ENCODE measurements at regions not wholly inside any gene's neighbourhood (a gene's known extent, or its start where the extent isn't known, plus 50 kb on each side); places are given as distances from the start of the nearest gene placed in this dataset.

DNA sequence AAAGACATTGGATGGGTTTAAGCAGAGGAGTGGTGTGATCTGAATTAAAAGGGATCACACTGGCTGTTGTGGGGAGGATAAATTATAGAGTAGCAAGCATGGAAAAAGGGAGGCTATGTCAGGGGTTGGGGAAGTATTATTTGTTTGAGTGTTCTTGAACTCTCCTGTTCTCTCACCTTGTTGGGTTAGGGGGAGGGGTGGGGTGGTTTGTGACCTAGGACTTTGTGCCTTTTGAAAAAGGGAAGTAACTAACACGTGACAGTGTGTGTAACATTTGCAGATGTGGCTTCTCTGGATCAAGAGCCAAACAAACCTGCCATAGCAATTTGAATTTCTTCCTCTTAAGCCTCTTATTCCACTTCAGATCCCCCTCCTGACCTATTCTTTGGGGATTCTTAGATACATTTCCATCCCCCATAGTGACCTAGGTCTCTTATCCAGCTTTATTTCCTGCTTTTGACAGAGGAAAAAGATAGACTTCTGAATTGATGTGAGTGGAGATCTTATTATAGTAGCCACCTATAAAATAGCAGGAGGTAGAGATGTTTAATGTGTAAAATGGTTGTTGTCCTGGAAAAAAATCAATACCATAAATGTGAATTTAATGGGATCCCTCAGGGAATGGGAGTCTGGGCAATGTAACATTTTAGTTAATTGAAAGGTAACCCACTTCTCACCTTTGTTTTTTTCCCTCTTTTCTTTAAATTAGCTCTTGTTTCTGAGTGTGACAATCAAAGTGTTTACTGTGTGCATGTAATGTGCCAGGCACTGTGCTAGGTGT lies 120.4 kb downstream of the CT47B1 start:
- Histone ChIP-seq H3K9me3 (ENCODE audit: low read depth) (no peaks in the 10 kb centered on the region), H3K27me3 (no peaks in the 10 kb centered on the region), H3K4me3 (no peak overlapping the region), H3K4me1 (ENCODE audit: low read depth) (no peaks in the 10 kb centered on the region), H3K36me3 (no peaks in the 10 kb centered on the region), H3K27ac (no peak overlapping the region)
- TF ChIP-seq, protein P1, sequence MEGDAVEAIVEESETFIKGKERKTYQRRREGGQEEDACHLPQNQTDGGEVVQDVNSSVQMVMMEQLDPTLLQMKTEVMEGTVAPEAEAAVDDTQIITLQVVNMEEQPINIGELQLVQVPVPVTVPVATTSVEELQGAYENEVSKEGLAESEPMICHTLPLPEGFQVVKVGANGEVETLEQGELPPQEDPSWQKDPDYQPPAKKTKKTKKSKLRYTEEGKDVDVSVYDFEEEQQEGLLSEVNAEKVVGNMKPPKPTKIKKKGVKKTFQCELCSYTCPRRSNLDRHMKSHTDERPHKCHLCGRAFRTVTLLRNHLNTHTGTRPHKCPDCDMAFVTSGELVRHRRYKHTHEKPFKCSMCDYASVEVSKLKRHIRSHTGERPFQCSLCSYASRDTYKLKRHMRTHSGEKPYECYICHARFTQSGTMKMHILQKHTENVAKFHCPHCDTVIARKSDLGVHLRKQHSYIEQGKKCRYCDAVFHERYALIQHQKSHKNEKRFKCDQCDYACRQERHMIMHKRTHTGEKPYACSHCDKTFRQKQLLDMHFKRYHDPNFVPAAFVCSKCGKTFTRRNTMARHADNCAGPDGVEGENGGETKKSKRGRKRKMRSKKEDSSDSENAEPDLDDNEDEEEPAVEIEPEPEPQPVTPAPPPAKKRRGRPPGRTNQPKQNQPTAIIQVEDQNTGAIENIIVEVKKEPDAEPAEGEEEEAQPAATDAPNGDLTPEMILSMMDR (IDR thresholded peaks at IDR 0.05; ENCODE audit: low read depth, low read length), result no peak
- DNase-seq (ENCODE audit: low read depth in 1 of 2, low spot score in 1 of 2), result no peak

DNA sequence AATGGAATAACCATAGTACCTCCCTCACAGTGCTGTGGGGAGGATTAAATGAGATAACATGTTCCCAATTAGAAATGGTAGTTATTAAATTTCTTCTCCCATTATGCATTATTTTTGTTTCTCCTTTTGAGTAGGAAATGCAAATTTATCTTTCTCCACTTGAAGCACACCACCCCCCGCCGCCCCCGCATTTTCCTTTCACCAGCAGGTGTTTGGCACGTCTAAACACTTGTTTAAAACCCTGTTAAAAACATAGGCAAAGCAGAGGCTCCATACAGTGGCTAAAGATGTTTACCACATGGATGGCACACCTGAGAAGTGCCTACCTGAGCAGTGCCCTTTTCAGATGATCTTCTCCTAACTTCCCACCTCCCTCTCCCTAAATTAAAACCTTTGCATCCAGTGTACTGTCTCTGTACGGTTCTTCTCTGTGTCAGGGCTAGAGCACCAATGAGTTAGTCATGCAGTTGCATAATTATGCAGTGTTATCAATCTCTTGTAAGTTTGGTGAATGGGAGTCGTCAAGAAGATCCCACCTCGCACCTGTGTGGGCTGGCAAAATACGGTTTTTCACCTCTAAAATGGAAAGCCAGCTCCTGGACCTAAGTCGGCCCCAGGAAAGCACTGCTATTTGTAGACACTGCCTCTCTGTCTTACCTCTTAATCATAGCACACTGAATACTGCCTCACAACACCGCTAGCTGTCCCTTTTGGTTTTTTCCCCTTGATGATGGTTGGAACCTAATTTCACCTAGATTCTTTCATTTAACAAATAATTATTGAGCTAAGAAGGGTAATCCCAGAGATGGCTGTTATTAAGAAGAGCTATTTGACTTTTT lies 122.0 kb downstream of the CT47B1 start:
- TF ChIP-seq, protein P1 (IDR thresholded peaks at IDR 0.05; ENCODE audit: low read depth, low read length), result no peak
- no peaks in the 10 kb centered on the region for H3K27me3 ChIP-seq
- no peaks in the 10 kb centered on the region for H3K4me1 ChIP-seq (ENCODE audit: low read depth)
- H3K4me3 ChIP-seq, result no peak overlapping the region
- no peaks in the 10 kb centered on the region for H3K9me3 ChIP-seq (ENCODE audit: low read depth)
- DNase-seq (ENCODE audit: low read depth in 1 of 2, low spot score in 1 of 2), result no peak
- no peaks in the 10 kb centered on the region for H3K36me3 ChIP-seq
- no peak overlapping the region for H3K27ac ChIP-seq

DNA sequence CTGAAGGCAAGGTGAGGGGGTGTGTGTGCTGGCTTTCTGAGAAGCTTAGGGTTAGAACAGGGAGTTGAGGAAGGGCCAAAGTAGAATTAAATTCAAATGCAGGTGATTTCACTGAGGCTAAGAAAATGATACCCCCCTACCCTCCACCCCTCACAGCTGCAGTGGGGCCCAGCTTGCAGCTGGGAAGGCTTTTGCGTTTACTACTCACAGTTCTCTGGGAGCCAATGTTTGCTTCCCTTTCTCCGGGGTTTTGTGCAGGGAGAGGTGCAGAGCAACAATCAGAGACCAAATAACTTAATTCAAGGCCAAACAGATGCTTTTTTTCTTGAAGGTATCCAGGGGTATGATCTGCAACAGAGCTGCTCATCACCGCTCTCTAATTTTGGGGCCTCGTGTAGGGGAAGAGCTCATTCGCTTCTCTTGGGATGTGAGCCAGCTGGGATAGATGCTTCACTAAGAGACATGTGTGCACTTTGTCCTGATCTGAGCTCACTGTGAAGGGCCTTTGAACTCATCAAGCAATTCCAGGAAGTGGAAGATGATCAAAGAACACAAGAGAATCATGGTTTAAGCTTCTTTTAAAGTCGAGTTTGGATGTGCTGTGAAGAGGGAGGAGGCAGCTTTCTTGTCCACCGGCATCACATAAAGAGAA lies 122.7 kb upstream of the C1GALT1C1 start:
- H3K4me3 ChIP-seq, result no peak overlapping the region
- TF ChIP-seq, protein P1 (IDR thresholded peaks at IDR 0.05; ENCODE audit: low read depth, low read length), result no peak
- no peak overlapping the region for H3K27ac ChIP-seq
- no peaks in the 10 kb centered on the region for H3K4me1 ChIP-seq (ENCODE audit: low read depth)
- no peak for DNase-seq (ENCODE audit: low read depth in 1 of 2, low spot score in 1 of 2)
- no peaks in the 10 kb centered on the region for H3K27me3 ChIP-seq
- H3K9me3 ChIP-seq (ENCODE audit: low read depth), result no peaks in the 10 kb centered on the region
- H3K36me3 ChIP-seq, result no peaks in the 10 kb centered on the region

DNA sequence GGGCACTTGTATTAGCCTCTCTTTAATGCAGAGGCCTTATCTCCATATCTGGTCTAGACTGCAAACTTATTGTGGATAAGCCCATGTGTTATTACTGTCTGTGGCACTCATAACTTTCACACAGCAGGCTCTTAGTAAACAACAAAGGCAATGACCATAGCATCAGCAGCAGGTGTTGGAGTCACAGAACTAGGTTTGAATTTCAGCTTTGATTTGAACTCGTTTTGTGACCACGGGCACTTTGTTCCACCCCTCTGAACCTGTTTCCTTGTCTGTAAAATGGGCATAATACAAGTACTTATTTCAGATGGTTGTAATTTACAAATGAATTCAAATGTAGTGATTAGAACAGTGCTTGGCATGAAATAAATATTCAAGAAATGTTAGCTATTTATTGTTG lies 121.8 kb upstream of the C1GALT1C1 start:
- TF ChIP-seq, protein P1 (IDR thresholded peaks at IDR 0.05; ENCODE audit: low read depth, low read length), result no peak
- Histone ChIP-seq H3K4me3 (no peak overlapping the region), H3K4me1 (ENCODE audit: low read depth) (no peaks in the 10 kb centered on the region), H3K27me3 (no peaks in the 10 kb centered on the region), H3K27ac (no peak overlapping the region), H3K36me3 (no peaks in the 10 kb centered on the region), H3K9me3 (ENCODE audit: low read depth) (no peaks in the 10 kb centered on the region)
- DNase-seq (ENCODE audit: low read depth in 1 of 2, low spot score in 1 of 2), result no peak

DNA sequence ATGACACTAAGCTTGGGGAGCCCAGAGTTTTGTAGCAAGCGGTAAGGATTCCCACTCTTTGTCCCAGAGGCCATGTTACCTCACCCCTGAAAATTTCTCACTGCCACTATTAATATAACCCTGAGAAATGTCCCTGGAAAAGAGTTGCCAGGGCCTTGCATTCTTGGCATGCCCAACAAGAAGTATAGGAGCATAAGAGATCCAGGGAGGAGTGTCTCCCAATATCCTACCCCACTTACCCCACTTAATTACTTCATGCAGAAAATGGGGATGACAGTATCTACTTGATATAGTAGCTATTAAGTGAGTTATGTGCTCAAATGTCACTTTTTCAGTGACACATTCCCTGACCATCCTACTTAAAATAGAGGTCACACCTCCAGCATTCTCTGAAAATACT lies 120.5 kb upstream of the C1GALT1C1 start:
- Histone ChIP-seq H3K4me1 (ENCODE audit: low read depth) (no peaks in the 10 kb centered on the region), H3K27me3 (no peaks in the 10 kb centered on the region), H3K4me3 (no peak overlapping the region), H3K9me3 (ENCODE audit: low read depth) (no peaks in the 10 kb centered on the region), H3K27ac (no peak overlapping the region), H3K36me3 (no peaks in the 10 kb centered on the region)
- DNase-seq (ENCODE audit: low read depth in 1 of 2, low spot score in 1 of 2), result no peak
- TF ChIP-seq, protein P1 (IDR thresholded peaks at IDR 0.05; ENCODE audit: low read depth, low read length), result no peak
